PC-3 (cell line): ENCODE measurements at regions not wholly inside any gene's neighbourhood (a gene's known extent, or its start where the extent isn't known, plus 50 kb on each side); places are given as distances from the start of the nearest gene placed in this dataset.

ENCODE experiments used
- EZH2 ChIP-seq: fragments of 300-600 bp; sonication (generic); IDR thresholded peaks from one replicate; pipeline ENCODE4 v1.6.1; 2017; ENCODE audit warnings: antibody characterized with exemption, mild to moderate bottlenecking, low read length; ENCODE audit not compliant: unreplicated experiment
- EZH2phosphoT487 ChIP-seq: fragments of 300-600 bp; sonication (generic); IDR thresholded peaks from 2 replicates; pipeline ENCODE4 v1.6.1; 2018; ENCODE audit warnings: mild to moderate bottlenecking, antibody characterized with exemption, low read length, borderline replicate concordance
- TF ChIP-seq, protein P1 (sequence below): fragments of 300-600 bp; sonication (generic); conservative IDR thresholded peaks from 2 replicates; pipeline ENCODE4 v1.5.1; 2017; ENCODE audit warnings: antibody characterized with exemption, low read depth, mild to moderate bottlenecking, low read length

- TF ChIP-seq, protein P1, sequence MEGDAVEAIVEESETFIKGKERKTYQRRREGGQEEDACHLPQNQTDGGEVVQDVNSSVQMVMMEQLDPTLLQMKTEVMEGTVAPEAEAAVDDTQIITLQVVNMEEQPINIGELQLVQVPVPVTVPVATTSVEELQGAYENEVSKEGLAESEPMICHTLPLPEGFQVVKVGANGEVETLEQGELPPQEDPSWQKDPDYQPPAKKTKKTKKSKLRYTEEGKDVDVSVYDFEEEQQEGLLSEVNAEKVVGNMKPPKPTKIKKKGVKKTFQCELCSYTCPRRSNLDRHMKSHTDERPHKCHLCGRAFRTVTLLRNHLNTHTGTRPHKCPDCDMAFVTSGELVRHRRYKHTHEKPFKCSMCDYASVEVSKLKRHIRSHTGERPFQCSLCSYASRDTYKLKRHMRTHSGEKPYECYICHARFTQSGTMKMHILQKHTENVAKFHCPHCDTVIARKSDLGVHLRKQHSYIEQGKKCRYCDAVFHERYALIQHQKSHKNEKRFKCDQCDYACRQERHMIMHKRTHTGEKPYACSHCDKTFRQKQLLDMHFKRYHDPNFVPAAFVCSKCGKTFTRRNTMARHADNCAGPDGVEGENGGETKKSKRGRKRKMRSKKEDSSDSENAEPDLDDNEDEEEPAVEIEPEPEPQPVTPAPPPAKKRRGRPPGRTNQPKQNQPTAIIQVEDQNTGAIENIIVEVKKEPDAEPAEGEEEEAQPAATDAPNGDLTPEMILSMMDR: no peak
- no peak for TF ChIP-seq EZH2phosphoT487
- TF ChIP-seq EZH2: no peak
Observed at GRCh38 chr4:83793481-83793880, 257.6 kb downstream of the GPAT3 start.
